H9 (cell line): ENCODE measurements at regions not wholly inside any gene's neighbourhood (a gene's known extent, or its start where the extent isn't known, plus 50 kb on each side); places are given as distances from the start of the nearest gene placed in this dataset.

Experiments
- DNase-seq: peaks from one replicate; pipeline ENCODE4 v3.0.0-alpha.2; 2017
- H2AFZ ChIP-seq: one replicate; pipeline ENCODE4 v1.6.1; 2013; ENCODE audit warnings: mild to moderate bottlenecking, low read length, control low read depth, moderate library complexity
- H2AK5ac ChIP-seq: 2 replicates; pipeline ENCODE4 v1.6.1; 2013; ENCODE audit warnings: low read length, control low read depth, mixed read lengths; ENCODE audit not compliant: insufficient read length
- H2BK120ac ChIP-seq: one replicate; pipeline ENCODE4 v1.6.1; 2013; ENCODE audit warnings: low read depth, mild to moderate bottlenecking, low read length, control low read depth, inconsistent platforms; ENCODE audit not compliant: poor library complexity, severe bottlenecking
- H2BK12ac ChIP-seq: 2 replicates; pipeline ENCODE4 v1.6.1; 2013; ENCODE audit warnings: low read length, control low read depth, mixed read lengths, low read depth; ENCODE audit not compliant: insufficient read length
- H2BK15ac ChIP-seq: 2 replicates; pipeline ENCODE4 v1.6.1; 2013; ENCODE audit warnings: low read depth, low read length, control low read depth
- H2BK20ac ChIP-seq: one replicate; pipeline ENCODE4 v1.6.1; 2013; ENCODE audit warnings: low read depth, mild to moderate bottlenecking, low read length, control low read depth, inconsistent platforms; ENCODE audit not compliant: poor library complexity, severe bottlenecking
- H2BK5ac ChIP-seq: 2 replicates; pipeline ENCODE4 v1.6.1; 2013; ENCODE audit warnings: low read length, control low read depth, mixed read lengths; ENCODE audit not compliant: insufficient read length
- H3K14ac ChIP-seq: 2 replicates; pipeline ENCODE4 v1.6.1; 2013; ENCODE audit warnings: low read length, control low read depth; ENCODE audit not compliant: insufficient read depth
- H3K18ac ChIP-seq: 2 replicates; pipeline ENCODE4 v1.6.1; 2013; ENCODE audit warnings: low read depth, mild to moderate bottlenecking, mixed read lengths, low read length, control low read depth; ENCODE audit not compliant: insufficient read length
- H3K23ac ChIP-seq: 2 replicates; pipeline ENCODE4 v1.6.1; 2013; ENCODE audit warnings: low read length, control low read depth, mixed read lengths, low read depth; ENCODE audit not compliant: insufficient read length
- H3K23me2 ChIP-seq: 2 replicates; pipeline ENCODE4 v1.6.1; 2013; ENCODE audit warnings: low read depth, mild to moderate bottlenecking, mixed read lengths, low read length, control low read depth; ENCODE audit not compliant: insufficient read length, poor library complexity, severe bottlenecking
- H3K27ac ChIP-seq: 2 replicates; pipeline ENCODE4 v1.5.1; 2013; ENCODE audit warnings: low read length, control low read depth, mixed read lengths, low read depth; ENCODE audit not compliant: insufficient read length
- H3K27me3 ChIP-seq: 2 replicates; pipeline ENCODE4 v1.6.1; 2013; ENCODE audit warnings: low read length, control low read depth, inconsistent platforms; ENCODE audit not compliant: insufficient read depth
- H3K4ac ChIP-seq: 2 replicates; pipeline ENCODE4 v1.6.1; 2013; ENCODE audit warnings: low read depth, mild to moderate bottlenecking, control low read depth, inconsistent platforms, low read length, moderate library complexity
- H3K4me1 ChIP-seq: 2 replicates; pipeline ENCODE4 v1.6.1; 2013; ENCODE audit warnings: low read length, control low read depth, inconsistent platforms; ENCODE audit not compliant: insufficient read depth
- H3K4me2 ChIP-seq: 2 replicates; pipeline ENCODE4 v1.6.1; 2013; ENCODE audit warnings: low read length, control low read depth, mixed read lengths; ENCODE audit not compliant: insufficient read length, insufficient read depth
- H3K56ac ChIP-seq: 2 replicates; pipeline ENCODE4 v1.6.1; 2013; ENCODE audit warnings: low read depth, mild to moderate bottlenecking, mixed read lengths, low read length, control low read depth; ENCODE audit not compliant: insufficient read length
- H3K79me1 ChIP-seq: 2 replicates; pipeline ENCODE4 v1.6.1; 2013; ENCODE audit warnings: low read depth, mild to moderate bottlenecking, moderate library complexity, low read length, control low read depth, inconsistent platforms; ENCODE audit not compliant: insufficient read depth, poor library complexity, severe bottlenecking
- H3K79me2 ChIP-seq: 2 replicates; pipeline ENCODE4 v1.6.1; 2013; ENCODE audit warnings: low read length, control low read depth, inconsistent platforms; ENCODE audit not compliant: insufficient read depth
- H3K9ac ChIP-seq: 2 replicates; pipeline ENCODE4 v1.6.1; 2013; ENCODE audit warnings: low read length, control low read depth, mixed read lengths; ENCODE audit not compliant: insufficient read length; ENCODE audit errors: extremely low read depth
- H3K9me3 ChIP-seq: one replicate; pipeline ENCODE4 v1.6.1; 2013; ENCODE audit warnings: low read depth, low read length, inconsistent platforms; ENCODE audit not compliant: control insufficient read depth
- H3T11ph ChIP-seq: one replicate; pipeline ENCODE4 v1.6.1; 2013; ENCODE audit warnings: mild to moderate bottlenecking, low read length, control low read depth, inconsistent platforms
- H4K20me1 ChIP-seq: one replicate; pipeline ENCODE4 v1.6.1; 2013; ENCODE audit not compliant: control insufficient read depth, insufficient read length, insufficient read depth
- H4K5ac ChIP-seq: 2 replicates; pipeline ENCODE4 v1.6.1; 2013; ENCODE audit warnings: low read depth, mild to moderate bottlenecking, mixed read lengths, low read length, control low read depth; ENCODE audit not compliant: insufficient read length
- H4K8ac ChIP-seq: replicated peaks from 2 replicates; pipeline ENCODE4 v1.6.1; 2013; ENCODE audit warnings: low read length, control low read depth, mixed read lengths, low read depth; ENCODE audit not compliant: insufficient read length
- H4K91ac ChIP-seq: 2 replicates; pipeline ENCODE4 v1.6.1; 2013; ENCODE audit warnings: low read depth, mild to moderate bottlenecking, moderate library complexity, mixed read lengths, low read length, control low read depth; ENCODE audit not compliant: insufficient read length
- H3K27ac Mint-ChIP-seq, 3 experiments: 2 replicates in 2 of 3; 3 replicates in 1 of 3; pipeline ENCODE4 v1.8.0; 2020 to 2021; ENCODE audit warnings: mixed read lengths in 3 of 3, mild to moderate bottlenecking in 1 of 3, moderate library complexity in 1 of 3
- H3K27me3 Mint-ChIP-seq: 2 replicates; pipeline ENCODE4 v1.8.0; 2021; ENCODE audit warnings: low read depth, mild to moderate bottlenecking, moderate library complexity, mixed read lengths
- H3K36me3 Mint-ChIP-seq, 3 experiments: 2 replicates in 2 of 3; 3 replicates in 1 of 3; pipeline ENCODE4 v1.8.0; 2020 to 2021; ENCODE audit warnings: low read depth in 3 of 3, mixed read lengths in 3 of 3; ENCODE audit not compliant: insufficient read depth in 1 of 3
- H3K4me1 Mint-ChIP-seq, 2 experiments: 2 replicates each; pipeline ENCODE4 v1.8.0; 2020; ENCODE audit warnings: mixed read lengths in 2 of 2
- H3K4me3 Mint-ChIP-seq, 2 experiments: 2 replicates in 1 of 2; 3 replicates in 1 of 2; pipeline ENCODE4 v1.8.0; 2020 to 2021; ENCODE audit warnings: mild to moderate bottlenecking in 2 of 2, mixed read lengths in 2 of 2, moderate library complexity in 1 of 2
- H3K9me3 Mint-ChIP-seq, 2 experiments: 2 replicates in 1 of 2; 3 replicates in 1 of 2; pipeline ENCODE4 v1.8.0; 2020; ENCODE audit warnings: mild to moderate bottlenecking in 2 of 2, mixed read lengths in 2 of 2, moderate library complexity in 1 of 2
- CTCF ChIP-seq: fragments of 200-600 bp; sonication (generic); conservative IDR thresholded peaks from 3 replicates; pipeline ENCODE4 v1.8.0; 2021; ENCODE audit warnings: antibody characterized with exemption, mild to moderate bottlenecking
- WGBS: extraction: QIAGEN DNeasy Blood & Tissue Kit; methylation state at CpG from one replicate; pipeline ENCODE4 v1.1.7; 2013; ENCODE audit warnings: missing lambda C conversion rate, low lambda C conversion rate, mixed read lengths; ENCODE audit not compliant: insufficient read length; ENCODE audit errors: extremely low coverage; 5-methylcytosine and 5-hydroxymethylcytosine counted together

GRCh38 chr15:95836536-95836935 is 494.0 kb upstream of the NR2F2 start:
- no CpG with 5 or more reads among the region's 1 CpG for WGBS
- Histone ChIP-seq H3K79me2 (no peaks in the 10 kb centered on the region), H3K56ac (no peak overlapping the region), H3K14ac (no peak overlapping the region), H2BK120ac (no peak overlapping the region), H3K27ac (no peak overlapping the region), H3K79me1 (no peaks in the 10 kb centered on the region), H3K18ac (no peak overlapping the region), H3K23ac (no peak overlapping the region), H3K4me2 (no peak overlapping the region), H3T11ph (no peak overlapping the region), H4K91ac (no peak overlapping the region), H3K4ac (no peak overlapping the region), H4K8ac (no peak overlapping the region), H2AK5ac (no peak overlapping the region), H3K9me3 (no peaks in the 10 kb centered on the region), H3K9ac (no peak overlapping the region), H2BK12ac (no peak overlapping the region), H2BK20ac (no peak overlapping the region), H2AFZ (no peak overlapping the region), H4K20me1 (no peaks in the 10 kb centered on the region), H3K27me3 (no peaks in the 10 kb centered on the region), H2BK5ac (no peak overlapping the region), H3K4me1 (no peaks in the 10 kb centered on the region; the same call in 1 of the 2 replicates), H4K5ac (no peak overlapping the region), H2BK15ac (no peak overlapping the region), H3K23me2 (no peaks in the 10 kb centered on the region)
- Mint-ChIP-seq H3K36me3 (no peaks in the 10 kb centered on the region; a peak in 1 of 7 replicates), H3K27ac (no peak overlapping the region), H3K9me3 (no peaks in the 10 kb centered on the region), H3K4me3 (no peak overlapping the region), H3K4me1 (peaks cover 2 to 6% of the 10 kb centered on the region in 2 experiments), H3K27me3 (peaks cover 4% of the 10 kb centered on the region)
- DNase-seq, result no peak
- no peak for TF ChIP-seq CTCF
